GM23338 (cell line): ENCODE measurements at regions not wholly inside any gene's neighbourhood (a gene's known extent, or its start where the extent isn't known, plus 50 kb on each side); places are given as distances from the start of the nearest gene placed in this dataset.

ENCODE experiments used
- CTCF ChIP-seq, 2 experiments: fragments of 200-600 bp in 1 of 2; sonication (generic) in 1 of 2; conservative IDR thresholded peaks; 2 replicates each; pipeline versions ENCODE4 v1.5.1 to v1.6.1; 2016 to 2017; ENCODE audit warnings: antibody characterized with exemption in 2 of 2, low read depth in 2 of 2, mild to moderate bottlenecking in 2 of 2, moderate library complexity in 1 of 2
- ETS1 ChIP-seq: IDR thresholded peaks from 2 replicates; pipeline ENCODE4 v1.6.1; 2016; ENCODE audit warnings: antibody characterized with exemption
- EZH2 ChIP-seq: fragments of 200-600 bp; sonication (generic); IDR thresholded peaks from one replicate; pipeline ENCODE4 v1.8.0; 2017; ENCODE audit warnings: antibody characterized with exemption, mild to moderate bottlenecking, low read depth; ENCODE audit not compliant: unreplicated experiment
- POLR2AphosphoS5 ChIP-seq: IDR thresholded peaks from 2 replicates; pipeline ENCODE4 v1.6.1; 2016; ENCODE audit warnings: antibody characterized with exemption, low read depth
- ZNF114 ChIP-seq: fragments of 250-450 bp; sonication (Bioruptor Pico); IDR thresholded peaks from 2 replicates; pipeline ENCODE4 v1.5.0; 2020; ENCODE audit warnings: mild to moderate bottlenecking, moderate library complexity

- no peak for TF ChIP-seq POLR2AphosphoS5
- TF ChIP-seq EZH2 = no peak
- TF ChIP-seq CTCF (conservative IDR thresholded peaks at IDR 0.05; ENCODE audit: low read depth in 2 of 2) = no peak
- no peak for TF ChIP-seq ZNF114 (CRISPR knock-in tag)
- no peak for TF ChIP-seq ETS1
These were observed 106.5 kb upstream of the SIMC1 start for GRCh38 chr5:176131771-176132170.
